Right lobe of liver (tissue), 6 donors: ENCODE measurements at regions not wholly inside any gene's neighbourhood (a gene's known extent, or its start where the extent isn't known, plus 50 kb on each side); places are given as distances from the start of the nearest gene placed in this dataset.

Experiments used
- ATAC-seq, 4 donors: fragments of 200-7000 bp; cut with Tn5 transposase; one replicate each; pipeline ENCODE4 v1.9.1; 2020; ENCODE audit warnings: mild to moderate bottlenecking in 4 of 4, moderate library complexity in 4 of 4
- DNase-seq, 3 donors: peaks; one replicate each; pipeline ENCODE4 v3.0.0-alpha.2; 2020
- H3K27ac ChIP-seq, 3 donors: fragments of 200-600 bp; one replicate each; pipeline ENCODE4 v1.8.0; 2022
- H3K27me3 ChIP-seq, 2 donors: fragments of 200-600 bp; one replicate each; pipeline ENCODE4 v1.8.0; 2022
- H3K36me3 ChIP-seq, 4 donors: fragments of 200-600 bp; sonication (generic) in 1 of 4; one replicate each; pipeline versions ENCODE4 v1.5.1 to v1.8.0; 2017 to 2022; ENCODE audit warnings: control low read depth in 1 of 4
- H3K4me1 ChIP-seq, 4 donors: fragments of 200-600 bp; sonication (generic) in 1 of 4; one replicate each; pipeline versions ENCODE4 v1.5.1 to v1.8.0; 2017 to 2022; ENCODE audit warnings: control low read depth in 1 of 4
- H3K4me3 ChIP-seq, 3 donors: fragments of 200-600 bp; one replicate each; pipeline ENCODE4 v1.8.0; 2022
- H3K9me3 ChIP-seq, 4 donors: fragments of 200-600 bp; sonication (generic) in 1 of 4; one replicate each; pipeline versions ENCODE4 v1.5.1 to v1.8.0; 2017 to 2022; ENCODE audit warnings: control low read depth in 1 of 4
- POLR2A ChIP-seq: fragments of 450-650 bp; IDR thresholded peaks from one replicate; pipeline ENCODE4 v1.6.1; 2017; ENCODE audit warnings: antibody characterized with exemption, mild to moderate bottlenecking
- WGBS: methylation state at CpG from one replicate; pipeline ENCODE4 v1.1.6; 2018; ENCODE audit warnings: low coverage, low lambda C conversion rate; ENCODE audit not compliant: insufficient coverage; ENCODE audit errors: missing lambda C conversion rate; 5-methylcytosine and 5-hydroxymethylcytosine counted together
- intact Hi-C, 2 donors: fragments of 100-400 bp; cut with DNase I; formaldehyde crosslinking; loops; one replicate each; pipeline versions ENCODE4 v1.11.2 to v1.14.1; 2022
- TF ChIP-seq, protein P1 (sequence below), 4 donors: fragments of 200-600 bp in 3 of 4; fragments of 450-650 bp in 1 of 4; IDR thresholded peaks; one replicate each; pipeline versions ENCODE4 v1.5.1 to v1.8.0; 2016 to 2022; ENCODE audit warnings: antibody characterized with exemption in 4 of 4, mild to moderate bottlenecking in 2 of 4
- donor health status: DM: no; HTN: yes; CAD: no.
- donor health status: DM: no; HTN: no; CAD: no.
- donor health status: DM: no; HTN: no; CAD: no.
- donor health status: DM: no; HTN: yes; CAD: no.
- donor health status: DM: no; HTN: yes; CAD: no.

- Histone ChIP-seq H3K4me1 (no peaks in the 10 kb centered on the region), H3K4me3 (no peak overlapping the region), H3K36me3 (no peaks in the 10 kb centered on the region), H3K9me3 (no peaks in the 10 kb centered on the region), H3K27me3 (no peaks in the 10 kb centered on the region), H3K27ac (no peak overlapping the region)
- intact Hi-C loops, result no loop called here
- TF ChIP-seq POLR2A, result no peak
- TF ChIP-seq, protein P1, sequence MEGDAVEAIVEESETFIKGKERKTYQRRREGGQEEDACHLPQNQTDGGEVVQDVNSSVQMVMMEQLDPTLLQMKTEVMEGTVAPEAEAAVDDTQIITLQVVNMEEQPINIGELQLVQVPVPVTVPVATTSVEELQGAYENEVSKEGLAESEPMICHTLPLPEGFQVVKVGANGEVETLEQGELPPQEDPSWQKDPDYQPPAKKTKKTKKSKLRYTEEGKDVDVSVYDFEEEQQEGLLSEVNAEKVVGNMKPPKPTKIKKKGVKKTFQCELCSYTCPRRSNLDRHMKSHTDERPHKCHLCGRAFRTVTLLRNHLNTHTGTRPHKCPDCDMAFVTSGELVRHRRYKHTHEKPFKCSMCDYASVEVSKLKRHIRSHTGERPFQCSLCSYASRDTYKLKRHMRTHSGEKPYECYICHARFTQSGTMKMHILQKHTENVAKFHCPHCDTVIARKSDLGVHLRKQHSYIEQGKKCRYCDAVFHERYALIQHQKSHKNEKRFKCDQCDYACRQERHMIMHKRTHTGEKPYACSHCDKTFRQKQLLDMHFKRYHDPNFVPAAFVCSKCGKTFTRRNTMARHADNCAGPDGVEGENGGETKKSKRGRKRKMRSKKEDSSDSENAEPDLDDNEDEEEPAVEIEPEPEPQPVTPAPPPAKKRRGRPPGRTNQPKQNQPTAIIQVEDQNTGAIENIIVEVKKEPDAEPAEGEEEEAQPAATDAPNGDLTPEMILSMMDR (IDR thresholded peaks at IDR 0.05), result no peak
- WGBS, result 62% methylated on average over 2 of the region's 2 CpGs
- no peak for DNase-seq
- no peak for ATAC-seq
Measured at GRCh38 chr5:27938989-27939388, 900.6 kb upstream of the CDH9 start.

GRCh38 chr5:27928060-27928459 lies 889.7 kb upstream of the CDH9 start:
- DNase-seq (no peak), ATAC-seq (no peak)
- Histone ChIP-seq H3K4me3 (no peak overlapping the region), H3K9me3 (no peaks in the 10 kb centered on the region), H3K4me1 (no peaks in the 10 kb centered on the region), H3K36me3 (no peaks in the 10 kb centered on the region), H3K27ac (no peak overlapping the region), H3K27me3 (no peaks in the 10 kb centered on the region)
- WGBS, result 41% methylated on average over 2 of the region's 2 CpGs
- TF ChIP-seq, protein P1 (IDR thresholded peaks at IDR 0.05), result no peak
- no peak for TF ChIP-seq POLR2A
- intact Hi-C loops, result no loop called here

DNA sequence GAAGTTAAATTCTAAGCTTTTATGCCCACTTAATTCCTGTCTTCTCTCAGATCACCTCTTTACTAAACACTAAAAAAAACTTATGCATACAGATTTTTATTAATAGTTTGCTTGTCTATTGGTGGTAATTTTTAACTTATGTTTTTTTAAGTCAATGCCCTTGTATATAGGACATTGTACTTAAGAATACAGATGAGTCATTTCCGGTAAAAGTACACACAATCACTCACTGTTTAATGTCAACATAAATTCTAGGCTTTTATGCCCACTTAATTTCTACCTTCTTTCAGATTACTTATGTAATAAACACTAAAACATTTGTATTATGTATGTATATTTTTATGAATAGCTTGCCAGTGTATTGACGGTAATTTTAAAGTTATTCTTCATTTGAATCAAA lies 872.8 kb upstream of the CDH9 start:
- TF ChIP-seq POLR2A, result no peak
- TF ChIP-seq, protein P1 (IDR thresholded peaks at IDR 0.05), result no peak
- DNase-seq, result no peak
- WGBS, result 46% methylated on average over 2 of the region's 2 CpGs
- Histone ChIP-seq H3K4me1 (no peaks in the 10 kb centered on the region), H3K9me3 (peaks cover 0 to 3% (median 0%) of the 10 kb centered on the region in 4 donors), H3K4me3 (no peak overlapping the region), H3K27me3 (no peaks in the 10 kb centered on the region), H3K36me3 (no peaks in the 10 kb centered on the region), H3K27ac (no peak overlapping the region)
- intact Hi-C loops, result no loop called here
- ATAC-seq, result no peak

DNA sequence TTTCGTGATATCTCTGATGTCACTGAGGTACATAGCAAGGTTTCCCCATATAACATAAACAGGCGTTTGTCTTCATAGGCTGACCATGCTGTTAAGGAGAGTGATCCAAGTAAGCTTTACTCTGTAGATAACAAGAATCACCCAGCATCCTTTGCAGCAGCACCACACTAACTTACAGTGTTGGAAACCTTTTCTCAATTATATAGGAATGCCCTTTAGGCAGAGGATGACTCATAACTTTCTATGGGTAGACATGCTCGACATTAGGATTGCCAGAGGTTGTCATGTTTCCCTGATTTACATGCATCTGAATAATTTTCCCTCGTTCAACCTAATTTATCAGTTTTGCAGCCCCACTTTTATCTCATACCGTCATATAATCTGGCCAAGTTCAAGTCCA lies 870.0 kb upstream of the CDH9 start:
- DNase-seq (no peak), ATAC-seq (no peak)
- no peak overlapping the region for H3K27ac ChIP-seq
- TF ChIP-seq POLR2A, result no peak
- TF ChIP-seq, protein P1 (IDR thresholded peaks at IDR 0.05), result no peak
- no peaks in the 10 kb centered on the region for H3K4me1 ChIP-seq
- 38% methylated on average over 5 of the region's 5 CpGs for WGBS
- intact Hi-C loops, result no loop called here
- H3K36me3 ChIP-seq, result no peaks in the 10 kb centered on the region
- no peak overlapping the region for H3K4me3 ChIP-seq
- no peaks in the 10 kb centered on the region for H3K27me3 ChIP-seq
- H3K9me3 ChIP-seq, result peaks cover 0 to 3% (median 0%) of the 10 kb centered on the region in 4 donors
